Fibroblast of the conjunctiva (primary cell): ENCODE measurements at regions not wholly inside any gene's neighbourhood (a gene's known extent, or its start where the extent isn't known, plus 50 kb on each side); places are given as distances from the start of the nearest gene placed in this dataset.
A peak's percentile ranks its signal among the peaks of the same experiment; 100 is the strongest.

ENCODE experiments used
- DNase-seq: peaks from one replicate; pipeline ENCODE4 v3.0.0-alpha.2; 2010; ENCODE audit warnings: low read depth

- DNase-seq = no peak
These were observed 51.5 kb downstream of the IRAG1 start for GRCh38 chr11:10641912-10642697.

- DNase-seq = no peak
These were observed 52.2 kb downstream of the IRAG1 start for GRCh38 chr11:10641177-10641911.

- no peak for DNase-seq
These were observed 53.2 kb downstream of the IRAG1 start for GRCh38 chr11:10640308-10640707.

GRCh38 chr11:10639350-10639749, 54.2 kb downstream of the IRAG1 start:
- no peak for DNase-seq

- DNase-seq = peak; percentile 6
These were observed 55.1 kb downstream of the IRAG1 start for GRCh38 chr11:10638316-10638925.

GRCh38 chr11:10637731-10638151, 55.8 kb downstream of the IRAG1 start:
- DNase-seq = no peak

- DNase-seq = no peak
These were observed 59.1 kb downstream of the IRAG1 start for GRCh38 chr11:10634407-10634806.

- DNase-seq = no peak
These were observed 60.3 kb downstream of the IRAG1 start for GRCh38 chr11:10633261-10633660.

- DNase-seq = no peak
These were observed 61.1 kb downstream of the IRAG1 start for GRCh38 chr11:10632483-10632882.

GRCh38 chr11:10631761-10632160, 61.8 kb downstream of the IRAG1 start:
- no peak for DNase-seq

GRCh38 chr11:10629411-10630002, 61.0 kb upstream of the LYVE1 start:
- DNase-seq = no peak

- DNase-seq = no peak
These were observed 60.2 kb upstream of the LYVE1 start for GRCh38 chr11:10628508-10629236.

- DNase-seq = no peak
These were observed 59.4 kb upstream of the LYVE1 start for GRCh38 chr11:10627816-10628215.

GRCh38 chr11:10627291-10627690, 58.8 kb upstream of the LYVE1 start:
- no peak for DNase-seq

GRCh38 chr11:10625982-10626311, 57.5 kb upstream of the LYVE1 start:
- DNase-seq = no peak

- no peak for DNase-seq
These were observed 57.0 kb upstream of the LYVE1 start for GRCh38 chr11:10625281-10625981.

- no peak for DNase-seq
These were observed 55.6 kb upstream of the LYVE1 start for GRCh38 chr11:10623797-10624761.

- no peak for DNase-seq
These were observed 54.7 kb upstream of the LYVE1 start for GRCh38 chr11:10622957-10623791.

- no peak for DNase-seq
These were observed 53.6 kb upstream of the LYVE1 start for GRCh38 chr11:10622108-10622507.
